Astrocyte of the spinal cord (primary cell): ENCODE measurements at regions not wholly inside any gene's neighbourhood (a gene's known extent, or its start where the extent isn't known, plus 50 kb on each side); places are given as distances from the start of the nearest gene placed in this dataset.

Experiments used
- DNase-seq: peaks from one replicate; pipeline ENCODE4 v3.0.0; 2011; ENCODE audit warnings: low read depth, low spot score
- H3K4me3 ChIP-seq: 2 replicates; pipeline ENCODE4 v1.5.1; 2011; ENCODE audit warnings: low read depth, mild to moderate bottlenecking, low read length, moderate library complexity
- CTCF ChIP-seq: IDR thresholded peaks from 2 replicates; pipeline ENCODE4 v1.5.1; 2012; ENCODE audit warnings: low read depth, mild to moderate bottlenecking, low read length, inconsistent platforms
- in situ Hi-C: cut with HindIII; loops from 2 replicates; pipeline ENCODE4 v1.10.0; 2017; ENCODE audit warnings: low sequenced_read_pairs

GRCh38 chr18:27577265-27577664 lies 392.2 kb upstream of the CHST9 start:
- no peak for TF ChIP-seq CTCF
- H3K4me3 ChIP-seq: no peak overlapping the region
- in situ Hi-C loops: no loop called here
- DNase-seq: no peak

- TF ChIP-seq CTCF: no peak
- no peak overlapping the region for H3K4me3 ChIP-seq
- in situ Hi-C loops: no loop called here
- DNase-seq: no peak
These were observed 382.3 kb upstream of the CHST9 start for GRCh38 chr18:27567434-27567833.

- in situ Hi-C loops: no loop called here
- H3K4me3 ChIP-seq: no peak overlapping the region
- no peak for TF ChIP-seq CTCF
- DNase-seq: no peak
These were observed 379.0 kb upstream of the CHST9 start for GRCh38 chr18:27564066-27564465.

- TF ChIP-seq CTCF: no peak
- H3K4me3 ChIP-seq: no peak overlapping the region
- DNase-seq: no peak
- in situ Hi-C loops: no loop called here
These were observed 373.5 kb upstream of the CHST9 start for GRCh38 chr18:27558388-27559155.

- DNase-seq: no peak
- no peak for TF ChIP-seq CTCF
- in situ Hi-C loops: no loop called here
- no peak overlapping the region for H3K4me3 ChIP-seq
These were observed 371.6 kb upstream of the CHST9 start for GRCh38 chr18:27556741-27557140.

- no peak for TF ChIP-seq CTCF
- H3K4me3 ChIP-seq: no peak overlapping the region
- in situ Hi-C loops: no loop called here
- DNase-seq: no peak
These were observed 364.4 kb upstream of the CHST9 start for GRCh38 chr18:27549335-27550039.
